ENCODE measurements at regions not wholly inside any gene's neighbourhood (a gene's known extent, or its start where the extent isn't known, plus 50 kb on each side); places are given as distances from the start of the nearest gene placed in this dataset.

DNA sequence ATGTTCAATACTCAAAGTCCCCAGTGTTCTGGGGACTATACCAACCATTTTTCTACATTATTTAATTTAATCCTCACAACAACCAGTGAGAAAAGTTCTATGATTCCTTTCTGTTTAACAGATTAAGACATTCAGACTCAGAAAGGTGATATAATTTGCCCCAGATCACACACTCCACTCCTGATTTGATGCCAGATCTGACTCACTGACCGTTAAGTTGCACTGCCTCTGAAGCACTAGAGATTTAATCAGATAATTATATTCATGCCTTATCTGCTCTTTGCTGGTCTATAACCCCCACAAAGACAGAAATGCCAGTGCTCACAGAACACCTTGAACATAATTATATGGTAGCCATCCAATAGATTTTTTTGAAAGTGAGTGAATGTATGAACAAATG lies 501.0 kb downstream of the IGSF11 start:
- TF ChIP-seq, protein P1, sequence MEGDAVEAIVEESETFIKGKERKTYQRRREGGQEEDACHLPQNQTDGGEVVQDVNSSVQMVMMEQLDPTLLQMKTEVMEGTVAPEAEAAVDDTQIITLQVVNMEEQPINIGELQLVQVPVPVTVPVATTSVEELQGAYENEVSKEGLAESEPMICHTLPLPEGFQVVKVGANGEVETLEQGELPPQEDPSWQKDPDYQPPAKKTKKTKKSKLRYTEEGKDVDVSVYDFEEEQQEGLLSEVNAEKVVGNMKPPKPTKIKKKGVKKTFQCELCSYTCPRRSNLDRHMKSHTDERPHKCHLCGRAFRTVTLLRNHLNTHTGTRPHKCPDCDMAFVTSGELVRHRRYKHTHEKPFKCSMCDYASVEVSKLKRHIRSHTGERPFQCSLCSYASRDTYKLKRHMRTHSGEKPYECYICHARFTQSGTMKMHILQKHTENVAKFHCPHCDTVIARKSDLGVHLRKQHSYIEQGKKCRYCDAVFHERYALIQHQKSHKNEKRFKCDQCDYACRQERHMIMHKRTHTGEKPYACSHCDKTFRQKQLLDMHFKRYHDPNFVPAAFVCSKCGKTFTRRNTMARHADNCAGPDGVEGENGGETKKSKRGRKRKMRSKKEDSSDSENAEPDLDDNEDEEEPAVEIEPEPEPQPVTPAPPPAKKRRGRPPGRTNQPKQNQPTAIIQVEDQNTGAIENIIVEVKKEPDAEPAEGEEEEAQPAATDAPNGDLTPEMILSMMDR (IDR thresholded peaks at IDR 0.05; ENCODE audit: low read depth, low read length), result no peak
- no peak for TF ChIP-seq POLR2A (IDR thresholded peaks at IDR 0.05; ENCODE audit: extremely low read depth, insufficient read length)
